ENCODE measurements at regions not wholly inside any gene's neighbourhood (a gene's known extent, or its start where the extent isn't known, plus 50 kb on each side); places are given as distances from the start of the nearest gene placed in this dataset.
"Not testable (repeated sequence)": the region's sequence is repeated elsewhere in the genome, so short reads cannot be mapped to it uniquely, and the experiment has no call there.

GRCh38 chr5:91754990-91755389, 371.9 kb upstream of the ARRDC3 start:
- in situ Hi-C loops (cut with HindIII; ENCODE audit: low sequenced_read_pairs): no loop called here
- TF ChIP-seq, protein P1, sequence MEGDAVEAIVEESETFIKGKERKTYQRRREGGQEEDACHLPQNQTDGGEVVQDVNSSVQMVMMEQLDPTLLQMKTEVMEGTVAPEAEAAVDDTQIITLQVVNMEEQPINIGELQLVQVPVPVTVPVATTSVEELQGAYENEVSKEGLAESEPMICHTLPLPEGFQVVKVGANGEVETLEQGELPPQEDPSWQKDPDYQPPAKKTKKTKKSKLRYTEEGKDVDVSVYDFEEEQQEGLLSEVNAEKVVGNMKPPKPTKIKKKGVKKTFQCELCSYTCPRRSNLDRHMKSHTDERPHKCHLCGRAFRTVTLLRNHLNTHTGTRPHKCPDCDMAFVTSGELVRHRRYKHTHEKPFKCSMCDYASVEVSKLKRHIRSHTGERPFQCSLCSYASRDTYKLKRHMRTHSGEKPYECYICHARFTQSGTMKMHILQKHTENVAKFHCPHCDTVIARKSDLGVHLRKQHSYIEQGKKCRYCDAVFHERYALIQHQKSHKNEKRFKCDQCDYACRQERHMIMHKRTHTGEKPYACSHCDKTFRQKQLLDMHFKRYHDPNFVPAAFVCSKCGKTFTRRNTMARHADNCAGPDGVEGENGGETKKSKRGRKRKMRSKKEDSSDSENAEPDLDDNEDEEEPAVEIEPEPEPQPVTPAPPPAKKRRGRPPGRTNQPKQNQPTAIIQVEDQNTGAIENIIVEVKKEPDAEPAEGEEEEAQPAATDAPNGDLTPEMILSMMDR (IDR thresholded peaks at IDR 0.05; ENCODE audit: low read depth, low read length, missing control alignments): no peak
- no peak for DNase-seq (ENCODE audit: low read depth)

GRCh38 chr5:91744470-91744869, 361.4 kb upstream of the ARRDC3 start:
- DNase-seq (ENCODE audit: low read depth); in situ Hi-C loops (cut with HindIII; ENCODE audit: low sequenced_read_pairs); H3K4me3 ChIP-seq (ENCODE audit: low read depth, low read length): not testable (repeated sequence)

More at GRCh38 chr5:91754990-91755389, 371.9 kb upstream of the ARRDC3 start:
- H3K4me3 ChIP-seq (ENCODE audit: low read depth, low read length): no peak overlapping the region

GRCh38 chr5:91742550-91742949, 359.4 kb upstream of the ARRDC3 start:
- no peak overlapping the region for H3K4me3 ChIP-seq (ENCODE audit: low read depth, low read length)
- DNase-seq (ENCODE audit: low read depth): no peak
- in situ Hi-C loops (cut with HindIII; ENCODE audit: low sequenced_read_pairs): no loop called here
- TF ChIP-seq, protein P1 (IDR thresholded peaks at IDR 0.05; ENCODE audit: low read depth, low read length, missing control alignments): no peak

- TF ChIP-seq, protein P1 (IDR thresholded peaks at IDR 0.05; ENCODE audit: low read depth, low read length, missing control alignments): no peak
- DNase-seq (ENCODE audit: low read depth): no peak
- in situ Hi-C loops (cut with HindIII; ENCODE audit: low sequenced_read_pairs): no loop called here
- H3K4me3 ChIP-seq (ENCODE audit: low read depth, low read length): no peak overlapping the region
Measured at GRCh38 chr5:91741764-91742505, 358.8 kb upstream of the ARRDC3 start.

DNA sequence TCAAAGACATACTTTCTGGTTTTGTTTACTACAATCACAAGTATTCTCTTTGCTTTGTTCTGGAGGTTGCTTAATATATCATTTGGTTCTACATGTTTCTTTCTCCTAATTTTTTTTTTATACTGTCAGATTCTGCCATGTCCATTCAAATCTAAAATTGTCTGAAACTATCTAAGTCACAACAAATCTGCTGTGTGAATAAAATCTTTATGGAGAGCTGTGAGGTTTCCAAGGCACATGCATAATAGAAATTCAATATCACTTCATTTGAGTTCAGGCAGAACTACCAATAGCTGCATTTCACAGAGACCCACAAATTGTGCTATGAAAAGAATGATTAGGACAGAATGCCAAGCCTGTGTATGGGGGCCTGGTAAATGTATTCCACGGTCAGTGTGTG, 346.9 kb upstream of the ARRDC3 start:
- TF ChIP-seq, protein P1 (IDR thresholded peaks at IDR 0.05; ENCODE audit: low read depth, low read length, missing control alignments): no peak
- H3K4me3 ChIP-seq (ENCODE audit: low read depth, low read length): no peak overlapping the region
- no peak for DNase-seq (ENCODE audit: low read depth)
- in situ Hi-C loops (cut with HindIII; ENCODE audit: low sequenced_read_pairs): no loop called here

DNA sequence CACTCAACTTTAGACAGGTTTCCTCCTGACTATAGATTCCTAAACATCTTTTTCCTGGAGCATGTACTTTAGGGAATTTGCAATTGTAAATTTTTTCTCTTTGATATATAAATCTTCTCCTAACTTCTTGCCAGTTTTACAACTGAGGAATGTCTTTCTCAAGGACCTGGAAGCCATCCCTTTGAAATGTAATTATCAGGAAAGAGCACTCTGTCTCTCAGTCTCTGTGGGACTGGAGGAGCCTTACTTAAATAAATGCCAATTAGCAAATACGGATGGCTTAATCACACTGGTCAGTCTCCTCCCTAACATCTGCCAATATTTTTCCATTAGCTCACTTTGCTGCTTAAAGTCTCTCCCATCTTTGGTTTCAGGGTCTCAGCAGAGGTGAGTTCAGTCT, 344.3 kb upstream of the ARRDC3 start:
- in situ Hi-C loops (cut with HindIII; ENCODE audit: low sequenced_read_pairs): no loop called here
- no peak for DNase-seq (ENCODE audit: low read depth)
- no peak overlapping the region for H3K4me3 ChIP-seq (ENCODE audit: low read depth, low read length)
- TF ChIP-seq, protein P1 (IDR thresholded peaks at IDR 0.05; ENCODE audit: low read depth, low read length, missing control alignments): no peak

GRCh38 chr5:91722736-91723467, 339.8 kb upstream of the ARRDC3 start:
- in situ Hi-C loops (cut with HindIII; ENCODE audit: low sequenced_read_pairs): no loop called here
- no peak for DNase-seq (ENCODE audit: low read depth)
- TF ChIP-seq, protein P1 (IDR thresholded peaks at IDR 0.05; ENCODE audit: low read depth, low read length, missing control alignments): no peak
- H3K4me3 ChIP-seq (ENCODE audit: low read depth, low read length): no peak overlapping the region

All from astrocyte of the cerebellum (primary cell).